ENCODE measurements at regions not wholly inside any gene's neighbourhood (a gene's known extent, or its start where the extent isn't known, plus 50 kb on each side); places are given as distances from the start of the nearest gene placed in this dataset.

- TF ChIP-seq CHD7 (IDR thresholded peaks at IDR 0.05; ENCODE audit: insufficient replicate concordance, low read length) = no peak
These were observed 95.9 kb upstream of the MVB12B start (continued) for GRCh38 chr9:126230692-126231091.
